Endothelial cell of umbilical vein (primary cell): ENCODE measurements at regions not wholly inside any gene's neighbourhood (a gene's known extent, or its start where the extent isn't known, plus 50 kb on each side); places are given as distances from the start of the nearest gene placed in this dataset.

Source experiments
- EZH2 ChIP-seq: IDR thresholded peaks from 2 replicates; pipeline ENCODE4 v1.6.1; 2012; ENCODE audit warnings: borderline replicate concordance, low read depth, mild to moderate bottlenecking, moderate library complexity, low read length, inconsistent platforms; ENCODE audit not compliant: severe bottlenecking
- FOS ChIP-seq: IDR thresholded peaks from 2 replicates; pipeline ENCODE4 v1.6.1; 2011; ENCODE audit warnings: mild to moderate bottlenecking, low read length, moderate library complexity, borderline replicate concordance; ENCODE audit not compliant: insufficient read depth
- GATA2 ChIP-seq: IDR thresholded peaks from 2 replicates; pipeline ENCODE4 v1.7.0; 2011; ENCODE audit warnings: low read depth, mild to moderate bottlenecking, moderate library complexity, mixed read lengths, low read length; ENCODE audit not compliant: insufficient read length, insufficient read depth
- JUN ChIP-seq: IDR thresholded peaks from 2 replicates; pipeline ENCODE4 v1.6.1; 2011; ENCODE audit warnings: borderline replicate concordance, low read depth; ENCODE audit not compliant: insufficient read length, insufficient read depth
- MYC ChIP-seq: IDR thresholded peaks from one replicate; pipeline ENCODE4 v1.6.1; 2011; ENCODE audit warnings: mild to moderate bottlenecking, low read depth, low read length
- POLR2A ChIP-seq: IDR thresholded peaks from 2 replicates; pipeline ENCODE4 v1.6.1; 2012; ENCODE audit warnings: low read depth, mild to moderate bottlenecking, control low read depth, low read length
- POLR2AphosphoS5 ChIP-seq: IDR thresholded peaks from 2 replicates; pipeline ENCODE4 v1.6.1; 2012; ENCODE audit warnings: low read depth, mild to moderate bottlenecking, control low read depth, low read length, moderate library complexity; ENCODE audit not compliant: insufficient read depth
- TF ChIP-seq, protein P1 (sequence below), 2 donors: IDR thresholded peaks; 1 replicate in 1 of 2; 2 replicates in 1 of 2; pipeline ENCODE4 v1.5.1; 2011; ENCODE audit warnings: low read length in 2 of 2, mild to moderate bottlenecking in 2 of 2, moderate library complexity in 2 of 2, control low read depth in 1 of 2, inconsistent platforms in 1 of 2, low read depth in 1 of 2; ENCODE audit not compliant: insufficient read depth in 1 of 2; ENCODE audit errors: extremely low read depth in 1 of 2
- TF ChIP-seq, protein P2 (sequence below): IDR thresholded peaks from 2 replicates; pipeline ENCODE4 v1.6.1; 2011; ENCODE audit not compliant: insufficient read depth, insufficient read length

DNA sequence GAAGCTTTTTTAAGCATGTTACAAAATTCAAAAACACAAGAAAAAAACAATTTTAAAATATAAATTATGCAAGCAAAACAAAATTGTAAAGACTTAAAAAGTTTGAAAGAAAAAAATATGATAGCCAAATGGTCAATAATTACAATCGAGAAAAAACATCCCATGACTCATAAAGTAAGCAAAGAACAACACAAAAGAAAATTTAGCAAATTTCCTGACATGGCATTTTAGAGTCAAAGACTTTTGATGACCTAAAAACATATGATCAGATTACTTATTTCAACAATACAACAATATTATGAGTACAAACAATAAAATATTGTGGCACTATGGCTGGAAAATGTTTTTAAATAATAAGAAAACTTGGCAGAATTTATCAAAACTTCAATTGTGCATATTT lies 312.1 kb upstream of the MEOX2 start:
- TF ChIP-seq MYC (no peak), POLR2A (no peak), JUN (peak; percentile 72), POLR2AphosphoS5 (no peak), EZH2 (no peak), GATA2 (no peak), FOS (peak; percentile 73)
- TF ChIP-seq, protein P1, sequence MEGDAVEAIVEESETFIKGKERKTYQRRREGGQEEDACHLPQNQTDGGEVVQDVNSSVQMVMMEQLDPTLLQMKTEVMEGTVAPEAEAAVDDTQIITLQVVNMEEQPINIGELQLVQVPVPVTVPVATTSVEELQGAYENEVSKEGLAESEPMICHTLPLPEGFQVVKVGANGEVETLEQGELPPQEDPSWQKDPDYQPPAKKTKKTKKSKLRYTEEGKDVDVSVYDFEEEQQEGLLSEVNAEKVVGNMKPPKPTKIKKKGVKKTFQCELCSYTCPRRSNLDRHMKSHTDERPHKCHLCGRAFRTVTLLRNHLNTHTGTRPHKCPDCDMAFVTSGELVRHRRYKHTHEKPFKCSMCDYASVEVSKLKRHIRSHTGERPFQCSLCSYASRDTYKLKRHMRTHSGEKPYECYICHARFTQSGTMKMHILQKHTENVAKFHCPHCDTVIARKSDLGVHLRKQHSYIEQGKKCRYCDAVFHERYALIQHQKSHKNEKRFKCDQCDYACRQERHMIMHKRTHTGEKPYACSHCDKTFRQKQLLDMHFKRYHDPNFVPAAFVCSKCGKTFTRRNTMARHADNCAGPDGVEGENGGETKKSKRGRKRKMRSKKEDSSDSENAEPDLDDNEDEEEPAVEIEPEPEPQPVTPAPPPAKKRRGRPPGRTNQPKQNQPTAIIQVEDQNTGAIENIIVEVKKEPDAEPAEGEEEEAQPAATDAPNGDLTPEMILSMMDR (IDR thresholded peaks at IDR 0.05; ENCODE audit: extremely low read depth in 1 of 2, insufficient read depth in 1 of 2, low read depth in 1 of 2, low read length in 2 of 2), result no peak
- TF ChIP-seq, protein P2, sequence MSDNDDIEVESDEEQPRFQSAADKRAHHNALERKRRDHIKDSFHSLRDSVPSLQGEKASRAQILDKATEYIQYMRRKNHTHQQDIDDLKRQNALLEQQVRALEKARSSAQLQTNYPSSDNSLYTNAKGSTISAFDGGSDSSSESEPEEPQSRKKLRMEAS, result no peak
